Breast epithelium (tissue), 4 donors: ENCODE measurements at regions not wholly inside any gene's neighbourhood (a gene's known extent, or its start where the extent isn't known, plus 50 kb on each side); places are given as distances from the start of the nearest gene placed in this dataset.

Experiments used
- DNase-seq, 2 donors: peaks; one replicate each; pipeline ENCODE4 v3.0.0-alpha.2; 2019; ENCODE audit warnings: low spot score in 2 of 2
- H3K27ac ChIP-seq, 2 donors: fragments of 200-600 bp; sonication (generic) in 1 of 2; one replicate each; pipeline ENCODE4 v1.5.1; 2016 to 2019; ENCODE audit warnings: mild to moderate bottlenecking in 1 of 2
- H3K27me3 ChIP-seq, 2 donors: fragments of 200-600 bp; sonication (generic) in 1 of 2; one replicate each; pipeline versions ENCODE4 v1.5.1 to v1.6.0; 2017 to 2019; ENCODE audit warnings: control low read depth in 1 of 2, mild to moderate bottlenecking in 1 of 2
- H3K36me3 ChIP-seq: fragments of 200-600 bp; one replicate; pipeline ENCODE4 v1.5.1; 2019
- H3K4me1 ChIP-seq, 2 donors: fragments of 200-600 bp; sonication (generic); one replicate each; pipeline ENCODE4 v1.5.1; 2016 to 2019; ENCODE audit warnings: control low read depth in 1 of 2
- H3K4me3 ChIP-seq, 3 donors: fragments of 200-600 bp; sonication (generic); 1 replicate in 2 of 3; 2 replicates in 1 of 3; pipeline ENCODE4 v1.5.1; 2016 to 2019; ENCODE audit warnings: mild to moderate bottlenecking in 3 of 3, moderate library complexity in 2 of 3
- H3K9me3 ChIP-seq, 2 donors: fragments of 200-600 bp; sonication (generic) in 1 of 2; one replicate each; pipeline ENCODE4 v1.5.1; 2016 to 2019; ENCODE audit warnings: control low read depth in 1 of 2
- POLR2A ChIP-seq: fragments of 450-650 bp; IDR thresholded peaks from one replicate; pipeline ENCODE4 v1.6.1; 2016; ENCODE audit warnings: antibody characterized with exemption, mild to moderate bottlenecking, moderate library complexity
- POLR2AphosphoS5 ChIP-seq, 3 donors: sonication (generic); formaldehyde crosslinking; IDR thresholded peaks; one replicate each; pipeline ENCODE4 v1.6.1; 2017; ENCODE audit warnings: antibody characterized with exemption in 3 of 3
- intact Hi-C: fragments of 100-400 bp; cut with DNase I; formaldehyde crosslinking; loops from one replicate; pipeline ENCODE4 v1.15.1; 2023; ENCODE audit warnings: low total_unique reads
- TF ChIP-seq, protein P1 (sequence below), 3 donors: fragments of 450-650 bp; IDR thresholded peaks; one replicate each; pipeline ENCODE4 v1.5.1; 2016 to 2017; ENCODE audit warnings: antibody characterized with exemption in 3 of 3, mild to moderate bottlenecking in 3 of 3, moderate library complexity in 3 of 3

DNA sequence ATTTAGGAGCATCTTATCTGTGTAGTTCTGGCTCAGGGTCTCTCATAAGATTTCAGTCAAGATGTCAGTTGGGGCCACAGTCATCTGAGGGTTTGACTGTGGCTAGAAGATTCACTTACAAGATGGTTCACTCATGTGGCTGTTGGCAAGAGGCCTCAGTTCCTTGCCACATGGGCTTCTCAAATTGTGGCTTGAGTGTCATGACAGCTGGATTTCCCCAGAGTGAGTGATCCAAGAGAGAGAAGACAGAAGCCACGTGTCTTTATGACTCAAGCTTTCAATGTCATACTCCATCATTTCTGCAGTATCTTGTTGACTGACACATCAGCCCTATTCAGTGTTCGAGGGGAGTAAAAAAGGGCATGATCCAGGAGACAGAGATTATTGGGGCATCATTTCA lies 131.3 kb upstream of the AP1S2 start:
- no peak for DNase-seq
- intact Hi-C loops: no loop called here

GRCh38 chrX:15983034-15983433 lies 128.4 kb upstream of the AP1S2 start:
- Histone ChIP-seq H3K4me1 (no peaks in the 10 kb centered on the region), H3K27me3 (peaks cover 0 to 15% of the 10 kb centered on the region in 2 donors), H3K27ac (no peak overlapping the region), H3K4me3 (no peak overlapping the region), H3K36me3 (no peaks in the 10 kb centered on the region), H3K9me3 (no peaks in the 10 kb centered on the region)
- DNase-seq: no peak
- intact Hi-C loops: no loop called here
- TF ChIP-seq POLR2AphosphoS5 (IDR thresholded peaks at IDR 0.05) (no peak), POLR2A (no peak)
- TF ChIP-seq, protein P1, sequence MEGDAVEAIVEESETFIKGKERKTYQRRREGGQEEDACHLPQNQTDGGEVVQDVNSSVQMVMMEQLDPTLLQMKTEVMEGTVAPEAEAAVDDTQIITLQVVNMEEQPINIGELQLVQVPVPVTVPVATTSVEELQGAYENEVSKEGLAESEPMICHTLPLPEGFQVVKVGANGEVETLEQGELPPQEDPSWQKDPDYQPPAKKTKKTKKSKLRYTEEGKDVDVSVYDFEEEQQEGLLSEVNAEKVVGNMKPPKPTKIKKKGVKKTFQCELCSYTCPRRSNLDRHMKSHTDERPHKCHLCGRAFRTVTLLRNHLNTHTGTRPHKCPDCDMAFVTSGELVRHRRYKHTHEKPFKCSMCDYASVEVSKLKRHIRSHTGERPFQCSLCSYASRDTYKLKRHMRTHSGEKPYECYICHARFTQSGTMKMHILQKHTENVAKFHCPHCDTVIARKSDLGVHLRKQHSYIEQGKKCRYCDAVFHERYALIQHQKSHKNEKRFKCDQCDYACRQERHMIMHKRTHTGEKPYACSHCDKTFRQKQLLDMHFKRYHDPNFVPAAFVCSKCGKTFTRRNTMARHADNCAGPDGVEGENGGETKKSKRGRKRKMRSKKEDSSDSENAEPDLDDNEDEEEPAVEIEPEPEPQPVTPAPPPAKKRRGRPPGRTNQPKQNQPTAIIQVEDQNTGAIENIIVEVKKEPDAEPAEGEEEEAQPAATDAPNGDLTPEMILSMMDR (IDR thresholded peaks at IDR 0.05): no peak

More for the DNA sequence above, 131.3 kb upstream of the AP1S2 start:
- Histone ChIP-seq H3K36me3 (no peaks in the 10 kb centered on the region), H3K4me3 (no peak overlapping the region), H3K9me3 (no peaks in the 10 kb centered on the region), H3K4me1 (no peaks in the 10 kb centered on the region), H3K27me3 (peaks cover 0 to 22% of the 10 kb centered on the region in 2 donors), H3K27ac (no peak overlapping the region)
- TF ChIP-seq POLR2A (no peak), POLR2AphosphoS5 (IDR thresholded peaks at IDR 0.05) (no peak)
- TF ChIP-seq, protein P1 (IDR thresholded peaks at IDR 0.05): no peak

DNA sequence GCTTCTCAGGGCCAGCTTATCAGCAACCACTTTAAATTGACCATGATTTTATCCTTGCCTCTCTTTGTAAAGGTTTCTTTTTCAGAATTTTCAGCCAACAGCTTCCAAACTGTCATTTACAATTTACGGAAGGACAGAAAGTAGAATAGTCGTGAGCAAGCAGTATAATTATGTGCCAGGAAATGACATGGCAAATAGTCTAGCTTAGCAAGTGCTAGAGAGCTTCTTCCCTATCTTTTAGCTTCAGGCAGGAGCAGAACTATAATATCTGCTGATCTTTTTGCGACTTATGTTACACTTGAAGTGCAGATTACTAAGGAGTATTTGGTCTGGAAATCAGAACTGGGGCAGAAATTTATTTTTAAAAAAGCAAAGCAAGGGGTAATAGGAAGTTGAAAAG lies 123.0 kb upstream of the AP1S2 start:
- Histone ChIP-seq H3K4me3 (no peak overlapping the region), H3K9me3 (no peaks in the 10 kb centered on the region), H3K4me1 (no peaks in the 10 kb centered on the region), H3K27me3 (peaks cover 0 to 47% of the 10 kb centered on the region in 2 donors), H3K36me3 (no peaks in the 10 kb centered on the region), H3K27ac (no peak overlapping the region)
- intact Hi-C loops: no loop called here
- no peak for TF ChIP-seq POLR2A
- TF ChIP-seq, protein P1 (IDR thresholded peaks at IDR 0.05): no peak
- no peak for DNase-seq

- intact Hi-C loops: no loop called here
- H3K27me3 ChIP-seq: peaks cover 0 to 42% of the 10 kb centered on the region in 2 donors
- no peak for TF ChIP-seq POLR2AphosphoS5 (IDR thresholded peaks at IDR 0.05)
- no peak for TF ChIP-seq POLR2A
- TF ChIP-seq, protein P1 (IDR thresholded peaks at IDR 0.05): no peak
Measured at GRCh38 chrX:15976396-15976795, 121.8 kb upstream of the AP1S2 start.

GRCh38 chrX:15973946-15974345 lies 119.3 kb upstream of the AP1S2 start:
- H3K27ac ChIP-seq: no peak overlapping the region
- no peak for DNase-seq
- H3K4me1 ChIP-seq: no peaks in the 10 kb centered on the region
- intact Hi-C loops: no loop called here
- no peaks in the 10 kb centered on the region for H3K9me3 ChIP-seq
- H3K36me3 ChIP-seq: no peaks in the 10 kb centered on the region
- TF ChIP-seq, protein P1 (IDR thresholded peaks at IDR 0.05): no peak
- TF ChIP-seq POLR2AphosphoS5 (IDR thresholded peaks at IDR 0.05): no peak
- TF ChIP-seq POLR2A: no peak
- peaks cover 0 to 37% of the 10 kb centered on the region in 2 donors for H3K27me3 ChIP-seq
- no peak overlapping the region for H3K4me3 ChIP-seq

More at GRCh38 chrX:15976396-15976795, 121.8 kb upstream of the AP1S2 start:
- DNase-seq: no peak
- Histone ChIP-seq H3K4me1 (no peaks in the 10 kb centered on the region), H3K27ac (no peak overlapping the region), H3K4me3 (no peak overlapping the region), H3K9me3 (no peaks in the 10 kb centered on the region), H3K36me3 (no peaks in the 10 kb centered on the region)
